HG02759 (cell line): ENCODE measurements at regions not wholly inside any gene's neighbourhood (a gene's known extent, or its start where the extent isn't known, plus 50 kb on each side); places are given as distances from the start of the nearest gene placed in this dataset.

Experiments used
- ATAC-seq: cut with Tn5 transposase; IDR thresholded peaks from one replicate; pipeline ENCODE4 v1.9.1; 2021; ENCODE audit warnings: mild to moderate bottlenecking, moderate library complexity; ENCODE audit not compliant: unreplicated experiment

GRCh38 chr10:43864656-43865055 is 216.0 kb upstream of the ZNF32 start:
- no peak for ATAC-seq

- no peak for ATAC-seq
Measured at GRCh38 chr10:43863859-43864591, 215.3 kb upstream of the ZNF32 start.

GRCh38 chr10:43863270-43863669 is 214.6 kb upstream of the ZNF32 start:
- ATAC-seq: no peak

GRCh38 chr10:43862756-43863155 is 214.1 kb upstream of the ZNF32 start:
- ATAC-seq: no peak

- no peak for ATAC-seq
Measured at GRCh38 chr10:43861966-43862751, 213.5 kb upstream of the ZNF32 start.

- no peak for ATAC-seq
Measured at GRCh38 chr10:43859016-43859525, 210.4 kb upstream of the ZNF32 start.

- ATAC-seq: no peak
Measured at GRCh38 chr10:43857931-43858315, 209.2 kb upstream of the ZNF32 start.

GRCh38 chr10:43857206-43857930 is 208.7 kb upstream of the ZNF32 start:
- ATAC-seq: no peak

- no peak for ATAC-seq
Measured at GRCh38 chr10:43856299-43856698, 207.6 kb upstream of the ZNF32 start.

GRCh38 chr10:43855667-43856210 is 207.1 kb upstream of the ZNF32 start:
- no peak for ATAC-seq

GRCh38 chr10:43854007-43854406 is 205.3 kb upstream of the ZNF32 start:
- ATAC-seq: no peak

GRCh38 chr10:43853369-43853768 is 204.7 kb upstream of the ZNF32 start:
- ATAC-seq: no peak

- ATAC-seq: no peak
Measured at GRCh38 chr10:43852644-43853214, 204.0 kb upstream of the ZNF32 start.

- ATAC-seq: no peak
Measured at GRCh38 chr10:43852149-43852548, 203.5 kb upstream of the ZNF32 start.

GRCh38 chr10:43851030-43851429 is 202.3 kb upstream of the ZNF32 start:
- no peak for ATAC-seq

- ATAC-seq: no peak
Measured at GRCh38 chr10:43849551-43849950, 200.9 kb upstream of the ZNF32 start.

GRCh38 chr10:43846968-43847367 is 198.3 kb upstream of the ZNF32 start:
- ATAC-seq: no peak

- ATAC-seq: peak; percentile 43
Measured at GRCh38 chr10:43846187-43846680, 197.6 kb upstream of the ZNF32 start.

- no peak for ATAC-seq
Measured at GRCh38 chr10:43845121-43845520, 196.4 kb upstream of the ZNF32 start.

- no peak for ATAC-seq
Measured at GRCh38 chr10:43844221-43844620, 195.5 kb upstream of the ZNF32 start.
